ENCODE measurements at regions not wholly inside any gene's neighbourhood (a gene's known extent, or its start where the extent isn't known, plus 50 kb on each side); places are given as distances from the start of the nearest gene placed in this dataset.

DNA sequence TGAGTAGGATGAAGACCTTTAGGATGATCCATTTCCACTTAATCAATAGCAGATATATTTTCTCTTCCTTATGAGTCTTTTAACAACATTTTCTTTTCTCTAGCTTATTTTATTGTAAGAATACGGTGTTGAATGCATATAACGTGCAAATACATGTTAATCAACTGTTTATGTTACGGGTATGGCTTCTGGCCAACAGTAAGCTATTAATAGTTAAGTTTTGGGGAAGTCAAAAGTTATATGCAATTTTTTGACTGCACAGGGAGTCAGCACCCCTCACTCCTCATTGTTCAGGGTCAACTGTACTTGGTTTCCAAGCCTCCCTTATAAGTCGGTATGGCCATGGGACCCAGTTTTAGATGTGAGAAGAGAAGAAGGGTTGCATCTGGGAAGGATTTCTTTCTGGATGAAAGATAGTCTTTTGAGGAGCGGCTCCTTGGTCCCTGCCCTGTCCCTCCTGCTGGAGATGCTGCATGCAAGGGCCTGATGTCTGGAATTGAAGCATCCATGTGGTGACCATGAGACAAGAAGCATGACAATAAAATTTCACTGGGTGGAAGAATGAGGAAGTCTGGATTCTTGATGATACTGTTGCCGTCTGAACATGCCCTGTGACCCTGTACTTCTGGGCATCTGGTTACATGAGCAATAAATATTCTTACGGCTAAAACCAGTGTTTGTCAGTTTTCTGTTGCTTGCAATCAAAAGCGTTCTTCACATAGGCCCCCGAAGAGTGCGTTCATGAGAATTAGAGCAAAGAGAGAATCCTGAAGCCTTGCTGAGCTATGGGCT is 194.7 kb upstream of the PMEPA1 start:
- Histone ChIP-seq H3K18ac (ENCODE audit: extremely low read depth, low read length) (no peak overlapping the region), H3K14ac (ENCODE audit: insufficient read length) (no peak overlapping the region), H3K9me3 (ENCODE audit: insufficient read depth in 2 of 2, low read depth in 1 of 2, low read length in 1 of 2) (no peaks in the 10 kb centered on the region), H3K4me1 (replicated peaks in 1 of 4; ENCODE audit: control insufficient read depth in 3 of 4, insufficient read depth in 4 of 4, low read length in 3 of 4) (peaks cover 0 to 3% (median 1%) of the 10 kb centered on the region in 4 experiments; a peak in 2 of 7 replicates), H3K4me3 (ENCODE audit: extremely low read depth in 1 of 4, insufficient read depth in 2 of 4, low read depth in 3 of 4, low read length in 4 of 4) (no peak overlapping the region), H2BK12ac (ENCODE audit: low read depth, low read length) (no peak overlapping the region), H2AFZ (ENCODE audit: low read length) (no peak overlapping the region), H3K56ac (replicated peaks; ENCODE audit: insufficient read length, low read depth, low read length) (no peak overlapping the region), H3K79me2 (ENCODE audit: control insufficient read depth in 1 of 2, insufficient read depth in 2 of 2, low read length in 2 of 2) (no peaks in the 10 kb centered on the region), H3K23ac (ENCODE audit: insufficient read length) (no peak overlapping the region), H2BK20ac (ENCODE audit: low read length) (no peak overlapping the region), H4K20me1 (replicated peaks in 1 of 2; ENCODE audit: control insufficient read depth in 1 of 2, insufficient read depth in 2 of 2, low read length in 2 of 2) (no peaks in the 10 kb centered on the region), H3K36me3 (ENCODE audit: control insufficient read depth in 2 of 4, insufficient read depth in 4 of 4, low read length in 3 of 4) (no peaks in the 10 kb centered on the region), H3K27me3 (replicated peaks in 1 of 4; ENCODE audit: control insufficient read depth in 3 of 4, extremely low read depth in 1 of 4, insufficient read depth in 3 of 4, low read length in 3 of 4) (no peaks in the 10 kb centered on the region), H4K5ac (ENCODE audit: insufficient read length, low read depth, low read length) (no peak overlapping the region), H3K79me1 (ENCODE audit: low read depth, low read length) (no peaks in the 10 kb centered on the region), H2BK15ac (ENCODE audit: low read length) (no peak overlapping the region), H2BK5ac (ENCODE audit: low read depth, low read length) (no peak overlapping the region), H2BK120ac (replicated peaks; ENCODE audit: low read depth, low read length) (no peak overlapping the region), H4K91ac (replicated peaks; ENCODE audit: insufficient read length, low read length) (no peak overlapping the region), H2AK5ac (ENCODE audit: low read depth, low read length) (no peak overlapping the region), H3K27ac (ENCODE audit: low read depth, low read length) (no peak overlapping the region), H3K4me2 (ENCODE audit: insufficient read depth in 1 of 2, low read depth in 2 of 2, low read length in 2 of 2) (no peak overlapping the region), H4K8ac (ENCODE audit: extremely low read depth, insufficient read depth, low read length) (no peak overlapping the region), H3K4ac (replicated peaks; ENCODE audit: insufficient read length, low read depth, low read length) (no peak overlapping the region), H3K9ac (replicated peaks in 1 of 4; ENCODE audit: extremely low read depth in 1 of 4, low read depth in 3 of 4, low read length in 3 of 4) (no peak overlapping the region), H3K23me2 (ENCODE audit: low read depth, low read length) (no peaks in the 10 kb centered on the region)
- POLR2A ChIA-PET (ENCODE audit: partially characterized antibody), result no interaction called here
- TF ChIP-seq POLR2AphosphoS5 (IDR thresholded peaks at IDR 0.05; ENCODE audit: low read depth, low read length), result no peak
- TF ChIP-seq PHF8 (conservative IDR thresholded peaks at IDR 0.05; ENCODE audit: low read depth, low read length), result no peak
- no peak for TF ChIP-seq CBX5 (IDR thresholded peaks at IDR 0.05; ENCODE audit: low read depth, low read length)
- no peak for TF ChIP-seq EGR1 (IDR thresholded peaks at IDR 0.05; ENCODE audit: borderline replicate concordance, low read depth, low read length)
- TF ChIP-seq, protein P1, sequence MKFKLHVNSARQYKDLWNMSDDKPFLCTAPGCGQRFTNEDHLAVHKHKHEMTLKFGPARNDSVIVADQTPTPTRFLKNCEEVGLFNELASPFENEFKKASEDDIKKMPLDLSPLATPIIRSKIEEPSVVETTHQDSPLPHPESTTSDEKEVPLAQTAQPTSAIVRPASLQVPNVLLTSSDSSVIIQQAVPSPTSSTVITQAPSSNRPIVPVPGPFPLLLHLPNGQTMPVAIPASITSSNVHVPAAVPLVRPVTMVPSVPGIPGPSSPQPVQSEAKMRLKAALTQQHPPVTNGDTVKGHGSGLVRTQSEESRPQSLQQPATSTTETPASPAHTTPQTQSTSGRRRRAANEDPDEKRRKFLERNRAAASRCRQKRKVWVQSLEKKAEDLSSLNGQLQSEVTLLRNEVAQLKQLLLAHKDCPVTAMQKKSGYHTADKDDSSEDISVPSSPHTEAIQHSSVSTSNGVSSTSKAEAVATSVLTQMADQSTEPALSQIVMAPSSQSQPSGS (IDR thresholded peaks at IDR 0.05; ENCODE audit: low read length), result no peak
- TF ChIP-seq CEBPB (IDR thresholded peaks at IDR 0.05; ENCODE audit: low read depth, low read length), result no peak
- TF ChIP-seq KDM4A (IDR thresholded peaks at IDR 0.05; ENCODE audit: low read depth, low read length, severe bottlenecking), result no peak
- no peak for TF ChIP-seq SIN3A (conservative IDR thresholded peaks at IDR 0.05 in 1 of 2, IDR thresholded peaks at IDR 0.05 in 1 of 2; ENCODE audit: low read depth in 1 of 2, low read length in 2 of 2)
- TF ChIP-seq BRCA1 (IDR thresholded peaks at IDR 0.05; ENCODE audit: low read depth, low read length), result no peak
- no peak for TF ChIP-seq TEAD4 (IDR thresholded peaks at IDR 0.05; ENCODE audit: low read depth, low read length)
- TF ChIP-seq, protein P2, sequence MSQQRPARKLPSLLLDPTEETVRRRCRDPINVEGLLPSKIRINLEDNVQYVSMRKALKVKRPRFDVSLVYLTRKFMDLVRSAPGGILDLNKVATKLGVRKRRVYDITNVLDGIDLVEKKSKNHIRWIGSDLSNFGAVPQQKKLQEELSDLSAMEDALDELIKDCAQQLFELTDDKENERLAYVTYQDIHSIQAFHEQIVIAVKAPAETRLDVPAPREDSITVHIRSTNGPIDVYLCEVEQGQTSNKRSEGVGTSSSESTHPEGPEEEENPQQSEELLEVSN (IDR thresholded peaks at IDR 0.05), result no peak
- no peak for DNase-seq (ENCODE audit: low read depth in 1 of 2, low spot score in 2 of 2)
- WGBS, 2 experiments (ENCODE audit: extremely low coverage in 1 of 2, insufficient coverage in 1 of 2, insufficient read length in 1 of 2, insufficient replicate concordance in 2 of 2, low coverage in 1 of 2, low lambda C conversion rate in 2 of 2, missing lambda C conversion rate in 1 of 2), result 91% methylated on average over 10 of the region's 10 CpGs; no CpG with 5 or more reads in 1 of the 2 experiments
- no peak for FAIRE-seq
- CTCF ChIA-PET (ENCODE audit: partially characterized antibody), result interaction anchor here (0.6 to 3.6 kb wide), 3 partner anchors 26 to 721 kb away, joined by 3 to 11 read pairs (median 4); no protein-coding TSS in a partner anchor

All from H1 (cell line).